ENCODE measurements at regions not wholly inside any gene's neighbourhood (a gene's known extent, or its start where the extent isn't known, plus 50 kb on each side); places are given as distances from the start of the nearest gene placed in this dataset.

DNA sequence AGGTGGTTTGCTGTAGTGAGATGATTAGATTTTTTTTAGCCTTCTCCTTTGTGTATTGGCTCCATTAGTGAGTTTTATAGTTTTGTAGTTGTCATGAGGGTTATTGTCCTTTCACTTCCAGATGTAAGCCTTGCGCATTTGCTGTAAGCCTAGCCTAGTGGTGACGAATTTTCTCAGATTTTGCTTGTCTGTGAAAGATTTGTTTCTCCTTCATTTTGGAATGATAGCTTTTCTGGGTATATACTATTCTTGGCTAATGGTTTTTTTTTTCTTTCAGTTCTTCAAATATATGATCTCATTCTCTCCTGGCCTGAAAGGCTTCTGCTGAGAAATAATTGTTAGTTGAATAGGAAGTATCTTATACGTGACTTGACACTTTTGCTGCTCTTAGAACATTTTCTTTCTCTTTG, 166.5 kb upstream of the THRB start (continued):
- no peak for TF ChIP-seq EZH2 (IDR thresholded peaks at IDR 0.05; ENCODE audit: borderline replicate concordance, insufficient read depth, low read length, poor library complexity, severe bottlenecking)
- no peak for TF ChIP-seq TAF1 (IDR thresholded peaks at IDR 0.05; ENCODE audit: low read depth)

- H4K20me1 ChIP-seq (ENCODE audit: insufficient read depth): no peaks in the 10 kb centered on the region
- H3K27me3 ChIP-seq (ENCODE audit: insufficient read depth, low read depth, low read length): no peaks in the 10 kb centered on the region
- no peak overlapping the region for H3K4me3 ChIP-seq (ENCODE audit: low read length)
- no peaks in the 10 kb centered on the region for H3K9me3 ChIP-seq (ENCODE audit: low read length)
- H3K9ac ChIP-seq (ENCODE audit: low read length): no peak overlapping the region
- H3K79me2 ChIP-seq (replicated peaks; ENCODE audit: insufficient read depth, low read length): no peaks in the 10 kb centered on the region
- no peaks in the 10 kb centered on the region for H3K9me2 ChIP-seq (ENCODE audit: insufficient read depth, low read length)
- no peaks in the 10 kb centered on the region for H3K36me3 ChIP-seq (ENCODE audit: insufficient read depth, low read length)
- H3K27ac ChIP-seq (ENCODE audit: low read length): no peak overlapping the region
- H2AFZ ChIP-seq (ENCODE audit: low read depth, low read length): no peak overlapping the region
- TF ChIP-seq POLR2AphosphoS5 (IDR thresholded peaks at IDR 0.05) (no peak), EZH2 (IDR thresholded peaks at IDR 0.05; ENCODE audit: borderline replicate concordance, insufficient read depth, low read length, poor library complexity, severe bottlenecking) (no peak), EP300 (conservative IDR thresholded peaks at IDR 0.05; ENCODE audit: poor library complexity, severe bottlenecking) (no peak), SMC3 (conservative IDR thresholded peaks at IDR 0.05; ENCODE audit: poor library complexity) (no peak), TAF1 (IDR thresholded peaks at IDR 0.05; ENCODE audit: low read depth) (no peak), RAD21 (conservative IDR thresholded peaks at IDR 0.05) (no peak), MXI1 (conservative IDR thresholded peaks at IDR 0.05; ENCODE audit: poor library complexity, severe bottlenecking) (no peak), REST (IDR thresholded peaks at IDR 0.05; ENCODE audit: borderline replicate concordance) (no peak)
- TF ChIP-seq, protein P1, sequence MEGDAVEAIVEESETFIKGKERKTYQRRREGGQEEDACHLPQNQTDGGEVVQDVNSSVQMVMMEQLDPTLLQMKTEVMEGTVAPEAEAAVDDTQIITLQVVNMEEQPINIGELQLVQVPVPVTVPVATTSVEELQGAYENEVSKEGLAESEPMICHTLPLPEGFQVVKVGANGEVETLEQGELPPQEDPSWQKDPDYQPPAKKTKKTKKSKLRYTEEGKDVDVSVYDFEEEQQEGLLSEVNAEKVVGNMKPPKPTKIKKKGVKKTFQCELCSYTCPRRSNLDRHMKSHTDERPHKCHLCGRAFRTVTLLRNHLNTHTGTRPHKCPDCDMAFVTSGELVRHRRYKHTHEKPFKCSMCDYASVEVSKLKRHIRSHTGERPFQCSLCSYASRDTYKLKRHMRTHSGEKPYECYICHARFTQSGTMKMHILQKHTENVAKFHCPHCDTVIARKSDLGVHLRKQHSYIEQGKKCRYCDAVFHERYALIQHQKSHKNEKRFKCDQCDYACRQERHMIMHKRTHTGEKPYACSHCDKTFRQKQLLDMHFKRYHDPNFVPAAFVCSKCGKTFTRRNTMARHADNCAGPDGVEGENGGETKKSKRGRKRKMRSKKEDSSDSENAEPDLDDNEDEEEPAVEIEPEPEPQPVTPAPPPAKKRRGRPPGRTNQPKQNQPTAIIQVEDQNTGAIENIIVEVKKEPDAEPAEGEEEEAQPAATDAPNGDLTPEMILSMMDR (IDR thresholded peaks at IDR 0.05; ENCODE audit: poor library complexity, severe bottlenecking): no peak
- no peak overlapping the region for H3K4me2 ChIP-seq (ENCODE audit: low read length)
- H3F3A ChIP-seq (ENCODE audit: insufficient read depth, low read length, poor library complexity, severe bottlenecking): no peaks in the 10 kb centered on the region
Observed at GRCh38 chr3:24662449-24663345, 168.0 kb upstream of the THRB start.

DNA sequence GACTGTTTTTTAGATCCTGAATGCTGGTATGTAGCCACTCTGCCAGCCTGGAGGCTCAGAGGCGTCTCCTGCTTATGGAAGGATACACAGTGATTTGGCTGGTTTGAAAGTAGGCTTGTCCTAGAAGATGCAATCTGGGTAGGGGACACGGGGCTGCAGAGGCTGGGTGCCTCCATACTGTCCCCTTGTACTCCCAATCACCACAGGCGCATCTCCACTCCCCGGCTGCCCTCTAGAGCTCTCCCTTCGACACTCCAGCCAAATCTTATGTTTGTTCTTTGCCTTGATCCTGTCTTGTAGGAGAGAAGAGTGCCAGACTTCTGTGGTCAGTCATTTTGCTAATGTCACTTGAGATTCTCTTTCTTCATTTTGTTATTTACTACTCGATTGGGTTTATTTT, 168.8 kb upstream of the THRB start:
- Histone ChIP-seq H3K4me3 (ENCODE audit: low read length) (no peak overlapping the region), H3F3A (ENCODE audit: insufficient read depth, low read length, poor library complexity, severe bottlenecking) (no peaks in the 10 kb centered on the region), H3K9me2 (ENCODE audit: insufficient read depth, low read length) (no peaks in the 10 kb centered on the region), H4K20me1 (ENCODE audit: insufficient read depth) (no peaks in the 10 kb centered on the region), H3K36me3 (ENCODE audit: insufficient read depth, low read length) (no peaks in the 10 kb centered on the region), H3K27ac (ENCODE audit: low read length) (no peak overlapping the region), H2AFZ (ENCODE audit: low read depth, low read length) (no peak overlapping the region), H3K4me2 (ENCODE audit: low read length) (no peak overlapping the region), H3K79me2 (replicated peaks; ENCODE audit: insufficient read depth, low read length) (no peaks in the 10 kb centered on the region), H3K27me3 (ENCODE audit: insufficient read depth, low read depth, low read length) (no peaks in the 10 kb centered on the region), H3K9ac (ENCODE audit: low read length) (no peak overlapping the region), H3K9me3 (ENCODE audit: low read length) (no peaks in the 10 kb centered on the region)
- no peak for TF ChIP-seq EP300 (conservative IDR thresholded peaks at IDR 0.05; ENCODE audit: poor library complexity, severe bottlenecking)
